RPMI8226 (cell line): ENCODE measurements at regions not wholly inside any gene's neighbourhood (a gene's known extent, or its start where the extent isn't known, plus 50 kb on each side); places are given as distances from the start of the nearest gene placed in this dataset.
"Not testable (repeated sequence)": the region's sequence is repeated elsewhere in the genome, so short reads cannot be mapped to it uniquely, and the experiment has no call there.

Experiments used
- DNase-seq: peaks from one replicate; pipeline ENCODE4 v3.0.0-alpha.2; 2015

DNA sequence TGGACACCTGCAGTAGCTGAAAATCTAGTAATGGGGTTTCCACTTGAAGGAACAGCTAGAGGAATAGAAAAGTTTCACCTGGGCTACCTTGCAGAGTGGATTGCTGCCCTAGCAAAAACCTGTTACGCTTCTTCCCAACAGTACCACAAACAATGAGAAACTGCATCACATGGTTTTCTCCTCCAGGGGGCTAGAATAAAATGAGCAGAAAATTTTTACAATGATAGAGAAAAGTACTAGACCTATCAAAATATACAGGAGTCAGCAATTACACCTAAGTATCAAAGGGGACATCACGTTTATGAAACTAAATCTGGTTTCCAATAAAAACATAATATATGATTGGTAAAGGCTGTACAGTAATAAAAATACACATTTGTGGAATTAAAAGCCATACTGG lies 423.1 kb upstream of the PITX2 start:
- DNase-seq = no peak

DNA sequence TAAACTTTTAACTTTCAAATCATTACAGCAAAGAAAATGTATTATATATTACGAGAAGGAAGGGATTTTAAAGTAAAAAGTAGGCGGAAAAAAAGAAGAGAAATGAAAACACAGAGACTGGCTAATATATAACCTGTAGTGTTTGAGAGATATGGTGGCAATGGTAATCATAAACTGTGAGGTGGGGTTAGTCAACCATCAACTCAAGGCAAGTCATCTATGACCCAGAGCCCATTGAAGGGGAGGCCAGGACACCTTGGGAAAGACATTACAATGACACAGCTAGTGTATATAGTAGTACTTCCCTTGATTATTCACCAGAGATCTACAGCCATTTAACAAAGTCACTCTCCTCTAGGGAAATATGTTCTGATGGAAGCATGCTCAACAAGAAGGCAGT lies 423.9 kb upstream of the PITX2 start:
- no peak for DNase-seq

DNA sequence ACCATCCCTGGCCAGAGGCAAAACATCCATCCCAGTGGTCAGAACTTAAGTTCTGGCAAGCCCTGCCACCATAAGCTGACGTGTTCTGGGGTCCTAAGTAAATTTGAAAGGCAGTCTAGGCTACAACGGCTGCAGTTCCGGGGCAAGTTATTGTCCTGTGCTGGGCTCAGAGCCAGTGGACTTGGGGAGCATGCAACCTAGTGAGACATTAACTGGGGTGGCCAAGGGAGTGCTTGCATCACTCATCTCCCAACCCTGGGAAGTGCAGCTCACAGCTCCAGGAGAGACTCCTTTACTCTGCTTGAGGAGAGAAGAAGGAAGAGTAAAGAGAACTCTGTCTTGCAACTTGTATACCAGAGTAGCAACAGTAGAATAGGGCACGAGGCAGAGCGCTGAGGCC lies 425.4 kb upstream of the PITX2 start:
- no peak for DNase-seq

DNA sequence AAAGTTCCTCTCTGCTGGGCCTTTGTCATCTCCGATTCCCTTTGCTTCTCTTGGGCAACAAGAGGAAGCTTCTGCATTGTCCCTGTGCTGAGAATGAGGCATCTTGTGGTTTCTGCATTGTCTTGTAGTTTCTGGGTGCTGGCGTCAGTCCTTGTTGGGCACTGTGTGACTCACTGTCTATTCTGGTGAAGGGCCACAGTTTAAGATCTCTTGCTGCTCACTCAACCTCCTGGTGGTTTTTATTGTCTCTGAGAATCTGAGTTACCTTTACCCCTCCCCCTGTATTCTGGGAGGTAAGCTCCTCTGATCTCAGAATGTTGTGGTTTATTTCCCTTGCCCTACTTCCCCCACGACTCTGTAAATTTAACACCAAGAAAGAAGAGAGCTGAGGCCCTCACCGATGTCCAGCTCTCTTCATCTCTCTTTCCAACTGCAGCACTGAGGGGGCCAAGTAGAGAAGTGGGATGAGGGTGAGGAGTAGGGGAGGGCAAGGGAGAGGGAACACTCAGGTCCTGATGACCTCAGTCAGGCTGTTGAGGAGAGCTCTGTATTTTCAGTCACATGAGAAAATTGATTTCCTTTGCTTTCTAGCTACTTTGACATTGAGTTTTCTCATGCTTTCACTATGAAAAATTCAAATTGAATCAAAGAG lies 441.6 kb upstream of the PITX2 start:
- DNase-seq = no peak

DNA sequence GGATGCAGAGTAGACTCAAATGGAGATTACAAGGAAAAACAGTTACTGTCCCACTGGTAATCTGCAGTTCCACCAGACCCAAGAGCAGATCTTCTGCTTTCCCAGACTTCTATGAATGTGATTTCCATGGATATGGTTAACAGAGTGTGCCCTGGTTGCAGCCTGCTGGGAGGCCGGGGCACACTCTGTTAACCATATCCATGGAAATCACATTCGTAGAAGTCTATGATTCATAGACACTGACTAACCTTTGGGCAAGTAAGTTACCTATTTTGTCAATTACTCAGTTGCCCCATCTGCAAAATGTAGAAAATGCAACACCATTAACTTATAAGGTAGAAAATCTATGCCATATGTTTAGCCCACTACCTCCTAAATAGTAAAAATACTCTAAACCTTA lies 443.1 kb upstream of the PITX2 start:
- no peak for DNase-seq

DNA sequence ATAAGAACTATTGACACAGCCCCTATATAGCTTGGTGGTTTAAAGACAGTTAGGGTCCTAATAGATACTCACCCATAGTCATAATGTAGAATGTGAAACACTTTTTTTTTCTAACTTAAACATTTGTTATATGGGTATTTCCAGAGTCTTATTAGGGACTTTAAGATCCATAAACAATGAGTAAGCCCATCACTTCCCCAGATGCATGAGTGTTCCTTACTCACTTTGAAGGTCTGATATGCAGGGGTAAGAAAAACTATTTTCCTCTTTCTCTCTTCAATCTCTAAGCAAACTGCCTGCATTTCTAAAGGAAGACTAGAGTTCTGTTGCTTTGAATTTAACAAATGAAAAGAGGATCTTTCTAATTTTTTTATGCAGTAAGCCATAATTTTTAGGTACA lies 443.6 kb upstream of the PITX2 start:
- no peak for DNase-seq

DNA sequence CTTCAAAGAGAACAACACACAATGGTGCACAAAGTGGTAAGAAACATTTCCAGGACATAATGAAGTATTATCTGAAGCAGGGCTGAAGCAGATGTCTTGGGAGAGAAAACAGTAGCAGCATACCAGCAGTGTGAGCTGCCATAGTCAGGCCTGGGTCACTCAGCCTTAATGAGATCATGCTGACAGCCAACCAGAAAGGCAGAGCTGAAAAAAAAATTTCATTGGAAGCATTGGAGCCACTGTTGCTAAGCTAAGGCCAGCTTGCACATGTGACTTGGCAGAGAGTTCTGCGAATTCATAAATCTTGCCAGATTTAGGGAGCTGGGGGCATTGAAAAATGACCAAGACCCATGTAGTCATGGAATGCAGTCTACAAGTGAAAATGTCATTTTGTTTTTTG lies 444.0 kb upstream of the PITX2 start:
- DNase-seq = no peak

DNA sequence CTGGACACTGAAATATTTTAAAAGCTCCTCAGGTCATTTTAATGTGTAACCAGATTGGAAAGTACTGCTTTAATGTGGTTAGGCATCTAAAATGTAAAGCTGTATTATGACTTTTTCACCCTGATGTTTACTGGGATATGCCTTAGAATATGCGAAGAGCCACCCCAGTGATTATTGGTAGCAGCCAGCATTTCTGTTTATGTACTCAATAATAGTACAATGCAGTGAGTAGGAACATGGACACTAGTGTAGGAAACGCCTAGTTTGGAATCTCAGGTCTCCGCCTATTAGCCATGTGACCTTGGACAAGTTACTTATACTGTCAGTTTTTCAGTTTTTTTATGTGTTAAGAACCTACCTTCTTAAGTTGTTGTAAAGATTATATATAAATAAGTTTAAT lies 446.0 kb upstream of the PITX2 start:
- DNase-seq = no peak

DNA sequence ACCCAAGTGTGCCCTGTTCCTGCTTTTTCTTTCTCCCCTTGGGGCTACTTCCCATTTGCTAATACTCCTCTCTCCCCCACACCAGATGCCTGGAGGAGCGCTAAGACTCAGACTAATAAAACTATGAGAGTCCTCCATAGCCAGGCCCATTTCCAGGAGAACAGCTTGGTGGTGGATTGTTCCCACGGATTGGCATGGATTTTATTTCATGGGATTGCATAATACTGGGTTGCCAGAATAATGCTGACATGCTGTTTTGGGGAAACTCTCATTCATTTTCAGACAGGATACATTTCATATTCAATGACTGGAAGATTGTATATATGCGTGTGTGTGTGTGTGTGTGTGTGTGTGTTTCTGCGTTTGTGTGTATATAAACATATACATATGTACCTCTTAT lies 447.5 kb upstream of the PITX2 start:
- DNase-seq = no peak

DNA sequence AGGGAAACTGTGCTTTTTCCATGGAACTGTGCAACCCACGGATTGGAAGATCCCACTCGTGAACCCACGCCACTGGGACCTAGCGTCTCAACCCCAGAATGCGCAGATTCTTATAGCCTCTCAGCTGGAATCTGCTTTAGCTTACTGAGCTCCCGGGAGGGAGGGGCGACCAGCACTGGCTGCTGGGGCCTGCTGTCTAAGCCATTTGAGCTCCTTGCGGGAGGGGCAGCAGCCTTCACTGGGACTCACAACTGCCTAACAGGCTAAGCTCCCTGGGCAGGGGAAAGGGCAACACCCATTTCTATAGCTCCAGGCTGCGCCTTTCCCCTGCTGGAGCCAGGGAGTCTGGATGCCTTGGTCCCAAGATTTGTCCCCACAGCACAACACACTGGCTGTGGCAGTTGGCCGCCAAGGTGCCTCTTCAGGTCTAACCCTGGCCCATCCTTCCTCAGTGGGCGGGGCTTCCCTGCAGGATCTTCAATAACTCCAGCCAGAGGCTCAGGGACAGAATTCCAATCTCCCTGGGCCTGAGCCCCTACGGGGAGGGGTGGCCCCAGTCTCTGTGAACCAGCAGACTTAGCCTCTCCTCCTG lies 451.7 kb upstream of the PITX2 start:
- DNase-seq = no peak

DNA sequence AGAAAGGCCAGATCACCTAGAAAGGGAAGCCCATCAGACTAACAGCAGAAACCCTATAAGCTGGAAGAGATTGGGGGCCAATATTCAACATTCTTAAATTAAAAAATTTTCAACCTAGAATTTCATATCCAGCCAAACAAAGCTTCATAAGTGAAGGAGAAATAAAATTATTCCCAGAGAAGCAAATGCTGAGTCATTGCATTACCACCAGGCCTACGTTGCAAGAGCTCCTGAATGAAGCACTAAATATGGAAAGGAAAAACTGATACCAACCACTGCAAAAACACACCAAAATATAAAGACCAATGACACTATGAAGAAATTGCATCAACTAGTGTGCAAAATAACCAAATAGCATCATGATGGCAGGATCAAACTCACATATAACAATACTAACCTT lies 453.4 kb upstream of the PITX2 start:
- not testable (repeated sequence) for DNase-seq

DNA sequence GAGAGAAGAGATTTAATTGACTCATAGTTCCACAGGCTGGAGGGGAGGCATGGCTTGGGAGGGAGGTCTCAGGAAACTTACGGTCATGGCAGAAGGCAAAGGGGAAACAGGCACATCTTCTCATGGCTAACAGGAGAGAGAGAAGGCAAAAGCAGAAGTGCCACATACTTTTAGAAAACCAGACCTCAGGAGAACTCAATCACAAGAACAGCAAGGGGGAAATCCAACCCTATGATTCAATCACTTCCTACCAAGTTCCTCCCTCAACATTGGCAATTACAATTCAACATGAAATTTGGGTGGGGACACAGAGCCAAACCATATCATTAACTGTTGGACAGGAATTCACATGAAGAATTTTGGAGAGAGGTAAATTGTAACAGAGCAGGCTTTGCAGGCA lies 485.3 kb upstream of the PITX2 start:
- no peak for DNase-seq

DNA sequence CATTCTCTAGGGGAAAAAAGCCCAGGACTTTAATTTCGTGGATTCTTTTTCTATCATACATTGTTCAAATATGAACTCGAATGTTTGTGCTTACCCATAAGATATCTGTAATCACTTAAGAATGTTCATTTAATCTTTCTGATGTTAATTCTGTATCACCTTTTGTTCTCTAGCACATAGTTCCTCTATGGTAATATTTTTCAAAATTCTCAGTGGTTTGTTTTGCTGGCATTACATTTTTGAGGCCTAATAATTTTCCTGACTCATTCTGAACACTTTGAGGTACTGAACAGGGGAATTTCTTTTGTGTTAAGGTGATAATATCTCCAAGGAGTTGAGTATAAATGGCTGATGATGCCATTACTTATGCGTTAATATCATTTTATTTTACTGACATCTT lies 490.7 kb upstream of the PITX2 start:
- no peak for DNase-seq

DNA sequence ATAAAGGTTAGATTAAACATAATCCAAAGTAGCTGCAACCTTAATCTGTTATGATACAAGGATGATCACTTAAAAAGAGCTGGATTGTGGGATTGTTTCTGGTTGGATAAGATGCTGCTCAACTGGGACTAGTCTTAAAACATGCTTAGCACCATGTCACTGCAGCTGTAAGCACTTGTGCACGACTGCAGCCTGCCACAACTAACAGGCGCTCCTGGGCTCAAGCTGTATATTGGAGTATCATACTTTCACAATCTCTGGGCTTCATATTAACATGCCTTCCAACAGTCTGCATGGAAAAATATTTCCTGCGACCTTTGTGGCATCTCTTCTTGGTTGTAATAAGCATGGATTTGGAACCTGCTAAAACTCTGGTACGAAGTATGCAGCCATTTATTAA lies 493.0 kb upstream of the PITX2 start:
- no peak for DNase-seq

DNA sequence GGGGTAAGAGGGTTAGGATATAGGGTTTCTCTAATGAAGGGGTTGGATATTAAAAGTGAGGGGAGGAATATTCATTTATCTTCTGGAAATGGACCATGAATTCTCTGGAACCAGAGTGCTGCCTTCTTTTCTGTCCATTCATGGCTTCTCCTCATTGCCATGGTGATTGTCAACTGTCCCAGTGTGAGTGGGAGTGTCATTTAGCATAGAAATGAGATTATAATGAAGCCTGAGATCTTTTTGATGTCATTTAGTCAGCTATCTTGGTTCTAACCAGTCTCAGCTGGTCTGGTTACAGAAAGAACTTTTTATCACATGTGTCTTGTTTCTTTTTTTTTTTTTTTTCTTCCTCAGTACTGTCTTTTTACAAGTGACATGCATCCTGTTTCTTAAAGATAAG lies 497.3 kb upstream of the PITX2 start:
- DNase-seq = no peak

DNA sequence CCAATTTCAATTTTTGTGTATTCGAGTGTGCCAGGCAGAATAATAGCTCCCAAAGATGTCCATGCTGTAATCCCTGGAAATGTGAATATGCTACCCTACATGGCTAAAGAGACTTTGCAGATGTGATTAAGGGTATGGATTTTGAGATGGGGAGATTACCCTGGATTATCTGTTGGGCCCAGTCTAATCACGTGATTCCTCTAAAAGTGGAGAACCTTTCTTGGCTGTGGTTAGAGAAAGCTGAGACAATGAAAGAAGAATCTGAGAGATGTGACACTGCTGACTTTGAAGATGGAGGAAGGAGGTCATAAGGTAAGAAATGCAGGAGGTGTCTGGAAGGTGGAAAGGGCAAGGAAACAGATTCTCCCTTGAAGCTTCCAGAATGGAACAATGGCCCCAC lies 503.5 kb upstream of the PITX2 start:
- DNase-seq = no peak

DNA sequence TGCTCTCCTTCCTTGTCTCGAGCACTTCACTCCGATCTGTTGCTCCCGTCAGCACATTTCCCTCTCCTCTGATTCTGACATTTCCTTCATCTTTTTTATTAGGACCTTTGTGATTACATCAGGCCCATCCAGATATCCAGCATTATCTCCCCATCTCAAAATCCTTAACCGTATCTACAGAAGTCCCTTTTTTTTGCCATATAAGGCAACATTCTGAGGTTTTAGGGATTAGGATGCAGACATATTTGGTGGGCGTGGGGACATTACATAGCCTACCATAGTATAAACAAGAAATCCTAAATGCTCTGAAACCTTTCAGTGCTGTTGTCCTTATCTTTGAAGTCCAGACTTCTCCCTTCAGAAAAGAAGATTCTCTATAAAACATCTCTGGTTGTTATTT lies 505.0 kb upstream of the PITX2 start:
- DNase-seq = no peak

DNA sequence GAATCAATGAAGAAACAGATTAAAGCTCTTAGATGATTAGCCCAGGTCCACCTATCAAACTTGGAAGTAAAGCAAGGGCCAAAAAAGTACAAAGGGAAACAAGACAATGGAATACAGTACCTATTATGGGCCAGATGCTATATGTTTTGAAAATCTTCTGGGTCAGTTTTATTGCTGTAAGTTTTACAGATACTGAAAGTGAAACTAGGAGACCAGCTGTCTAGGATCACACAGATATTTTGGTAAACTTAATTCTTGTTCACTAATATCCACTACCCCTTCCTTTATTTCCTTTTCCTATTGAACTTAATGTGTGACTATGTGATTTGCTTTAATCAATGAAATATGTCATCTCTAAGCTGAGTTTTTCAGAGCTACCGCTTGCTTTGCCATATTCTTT lies 505.4 kb upstream of the PITX2 start:
- no peak for DNase-seq

DNA sequence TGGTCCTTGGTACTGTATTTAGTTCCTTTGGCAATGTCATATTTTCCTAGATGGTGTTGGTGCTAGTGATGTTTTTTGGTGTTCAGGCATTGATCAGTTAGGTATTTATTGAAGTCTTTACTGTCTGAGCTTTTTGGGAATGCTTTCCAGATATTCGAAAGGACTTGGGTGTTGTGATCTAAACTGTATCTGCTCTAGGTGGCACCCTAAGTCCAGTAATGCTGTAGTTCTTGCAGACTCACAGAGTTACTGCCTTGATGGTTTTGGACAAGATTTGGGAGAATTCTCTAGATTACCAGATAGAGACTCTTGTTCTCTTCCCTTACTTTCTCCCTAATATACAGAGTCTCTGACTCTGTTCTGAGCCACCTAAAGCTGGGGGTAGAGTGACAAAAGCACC lies 513.6 kb upstream of the PITX2 start:
- DNase-seq = no peak

DNA sequence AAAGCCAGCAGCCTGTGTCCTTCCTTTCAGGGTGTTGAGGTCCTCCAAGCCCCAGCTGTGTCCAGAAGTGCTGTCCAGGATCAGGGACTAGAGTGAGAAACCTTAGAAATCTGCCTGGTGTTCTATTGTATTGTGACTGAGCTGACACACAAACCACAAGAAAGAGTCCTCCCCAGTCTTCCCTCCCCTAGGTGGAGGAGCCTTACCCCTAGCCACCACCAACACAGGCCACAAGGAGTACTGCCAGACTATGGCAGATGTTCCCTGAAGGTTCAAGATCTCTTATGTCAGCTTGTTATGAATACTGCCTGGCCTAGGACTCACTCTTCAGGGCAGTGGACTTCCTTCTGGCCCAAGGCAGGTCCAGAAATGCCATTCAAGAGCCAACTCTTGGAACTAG lies 514.1 kb upstream of the PITX2 start:
- no peak for DNase-seq

DNA sequence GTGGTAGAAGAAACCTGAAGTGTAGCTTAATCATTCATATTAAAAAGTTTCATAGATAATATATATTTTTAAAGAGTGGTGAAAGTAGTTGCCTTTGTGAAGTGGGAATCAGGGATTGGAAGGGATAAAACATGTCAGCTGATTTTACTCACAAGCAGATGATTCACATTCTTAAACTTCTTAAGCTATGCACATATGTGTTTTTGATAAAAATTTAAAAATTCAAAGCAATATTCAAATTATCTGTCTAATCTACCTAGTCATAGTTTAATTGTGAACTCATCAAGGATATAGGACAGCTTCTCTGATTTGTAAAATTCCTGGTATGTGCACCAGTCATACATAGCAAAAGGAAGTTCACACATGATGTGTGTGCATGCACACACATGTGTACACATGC lies 520.6 kb upstream of the PITX2 start:
- DNase-seq = no peak

DNA sequence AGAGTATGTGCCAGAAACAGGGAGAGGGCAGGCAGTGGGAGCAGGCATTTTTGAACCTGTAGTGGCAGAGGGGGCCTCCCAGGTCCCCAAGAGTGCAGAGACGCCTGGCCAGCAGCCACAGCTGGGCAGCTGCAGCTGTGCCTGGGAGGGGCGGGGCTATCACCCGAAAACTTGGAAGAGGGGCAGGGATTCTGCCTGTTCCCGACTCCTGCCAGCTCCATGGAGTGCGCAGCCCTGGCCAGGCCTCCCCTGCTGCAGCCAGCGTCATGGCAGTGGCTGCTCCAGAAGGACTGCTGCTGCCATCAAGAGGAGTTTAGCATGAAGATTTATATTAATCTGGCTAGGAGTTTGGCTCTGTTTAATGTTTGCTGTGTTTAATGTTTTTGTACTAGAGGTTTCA lies 532.1 kb upstream of the PITX2 start:
- no peak for DNase-seq

DNA sequence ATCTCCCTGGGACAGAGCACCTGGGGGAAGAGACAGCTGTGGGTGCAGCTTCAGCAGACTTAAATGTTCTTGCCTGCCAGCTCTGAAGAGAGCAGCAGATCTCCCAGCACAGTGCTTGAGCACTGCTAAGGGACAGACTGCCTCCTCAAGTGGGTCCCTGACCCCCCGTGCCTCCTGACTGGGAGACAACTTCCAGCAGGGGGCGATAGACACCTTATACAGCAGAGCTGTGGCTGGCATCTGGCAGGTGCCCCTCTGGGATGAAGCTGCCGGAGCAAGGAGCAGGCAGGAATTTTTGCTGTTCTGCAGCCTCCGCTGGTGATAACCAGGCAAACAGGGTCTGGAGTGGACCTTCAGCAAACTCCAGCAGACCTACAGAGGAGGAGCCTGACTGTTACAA lies 541.7 kb upstream of the PITX2 start:
- peak; percentile 14 for DNase-seq

DNA sequence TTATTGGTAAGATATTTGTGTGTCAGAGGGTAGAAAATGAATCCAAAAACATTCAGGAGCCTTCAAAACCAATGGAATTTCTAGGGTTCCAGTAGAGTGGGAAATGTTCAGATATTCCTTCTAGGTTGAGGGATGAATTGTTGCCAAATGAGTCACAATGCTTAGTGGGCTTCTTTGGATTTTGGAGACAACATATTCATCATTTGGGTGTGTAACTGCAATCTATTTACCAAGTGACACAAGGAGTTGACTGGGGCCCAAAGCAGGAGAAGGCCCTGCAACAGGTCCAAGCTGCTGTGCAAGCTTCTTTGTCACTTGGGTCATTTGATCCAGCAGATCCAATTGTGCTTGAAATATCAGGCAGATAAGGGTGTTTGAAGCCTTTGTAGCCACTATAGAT lies 551.5 kb upstream of the PITX2 start:
- no peak for DNase-seq

DNA sequence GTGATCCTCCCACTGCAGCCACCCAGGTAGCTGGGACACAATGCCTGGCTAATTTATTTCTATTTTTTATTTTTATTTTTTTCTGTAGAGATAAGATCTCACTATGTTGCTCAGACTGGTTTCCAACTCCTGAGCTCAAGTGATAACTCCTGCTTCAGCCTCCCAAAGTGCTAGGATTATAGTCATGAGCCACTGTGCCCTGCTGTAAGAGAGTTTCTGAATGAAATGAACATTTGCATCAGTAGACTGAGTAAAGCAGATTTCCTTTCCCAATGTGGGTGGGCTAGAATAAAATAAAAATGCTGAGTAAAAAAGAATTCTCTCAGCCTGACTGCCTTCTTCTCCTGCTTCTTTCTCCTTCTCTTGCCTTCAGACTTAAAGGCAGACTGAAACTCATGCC lies 555.4 kb upstream of the PITX2 start:
- DNase-seq = no peak

DNA sequence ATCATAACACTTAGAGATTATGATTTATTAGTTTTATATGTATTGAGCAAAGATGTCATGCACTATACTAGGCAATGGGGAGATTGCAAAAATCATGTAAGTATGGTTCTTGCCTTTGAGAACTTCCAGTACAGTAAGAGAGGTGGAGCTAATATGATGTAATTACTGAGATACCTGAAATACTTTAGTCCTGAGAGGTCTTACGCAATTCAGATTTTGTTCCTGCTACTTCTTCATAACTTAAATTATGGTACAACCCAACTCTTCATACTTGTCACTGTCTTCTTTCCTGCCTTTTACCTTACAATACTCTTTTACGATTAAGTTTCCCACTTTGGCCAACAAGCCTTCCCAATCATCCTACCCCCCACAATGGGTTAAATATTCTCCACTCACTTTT lies 564.2 kb upstream of the PITX2 start:
- no peak for DNase-seq
